Head of caudate nucleus (tissue), 42 donors: ENCODE measurements at regions not wholly inside any gene's neighbourhood (a gene's known extent, or its start where the extent isn't known, plus 50 kb on each side); places are given as distances from the start of the nearest gene placed in this dataset.

Experiments
- DNase-seq, 42 donors: peaks; one replicate each; pipeline versions ENCODE4 v3.0.0 to v3.0.0-alpha.2; 2020 to 2021; ENCODE audit warnings: mixed read lengths in 7 of 42
- intact Hi-C: fragments of 100-400 bp; cut with DNase I; formaldehyde crosslinking; loops from one replicate; pipeline ENCODE4 v1.15.0; 2022

DNA sequence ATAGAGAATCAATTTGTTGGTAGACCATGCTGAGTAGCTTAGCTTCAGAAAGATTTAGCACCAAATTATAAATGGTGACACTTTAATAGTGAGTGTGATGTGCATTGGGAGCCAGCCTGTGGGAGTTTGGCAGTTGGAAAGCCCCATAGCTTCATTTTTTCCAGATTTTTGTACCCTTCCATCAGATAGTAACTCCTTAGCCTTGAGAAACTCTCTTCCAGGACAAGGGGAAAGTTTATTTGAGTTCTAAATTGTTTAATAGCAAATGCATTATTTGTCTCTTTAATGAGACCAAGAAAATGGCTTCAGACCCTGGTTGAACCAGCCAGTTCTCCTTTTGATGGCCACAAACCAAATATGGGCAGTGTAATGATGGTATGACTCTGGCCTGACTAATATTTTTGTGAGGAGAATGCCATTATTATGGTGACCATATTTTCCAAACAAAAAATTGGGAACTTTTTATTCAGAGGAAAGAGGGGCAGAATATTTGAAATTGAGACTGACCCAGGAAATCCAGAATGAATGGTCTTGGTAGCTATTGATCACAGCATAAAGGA, 49.8 kb downstream of the PLCE1 start:
- intact Hi-C loops: no loop called here
- DNase-seq: no peak

DNA sequence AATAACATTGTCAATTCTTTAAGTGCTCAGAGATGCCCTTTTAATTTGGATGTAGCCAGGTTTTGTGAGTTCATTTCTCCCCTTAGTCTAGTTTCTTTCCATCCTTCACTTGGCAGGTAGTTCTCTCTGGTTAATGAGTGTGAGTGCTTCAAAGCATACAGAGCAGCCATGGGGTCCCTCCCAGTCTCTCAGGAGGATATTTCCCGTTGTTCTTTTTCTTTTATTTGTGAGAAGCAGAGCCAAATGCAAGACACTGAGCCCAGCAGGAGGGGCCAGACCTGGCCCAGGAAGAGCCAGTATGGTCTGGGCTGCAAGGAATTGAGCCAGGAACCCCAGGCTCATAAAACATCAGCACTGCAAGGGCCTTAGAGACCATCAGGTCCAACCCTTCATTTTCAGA, 52.4 kb downstream of the PLCE1 start:
- intact Hi-C loops: no loop called here

DNA sequence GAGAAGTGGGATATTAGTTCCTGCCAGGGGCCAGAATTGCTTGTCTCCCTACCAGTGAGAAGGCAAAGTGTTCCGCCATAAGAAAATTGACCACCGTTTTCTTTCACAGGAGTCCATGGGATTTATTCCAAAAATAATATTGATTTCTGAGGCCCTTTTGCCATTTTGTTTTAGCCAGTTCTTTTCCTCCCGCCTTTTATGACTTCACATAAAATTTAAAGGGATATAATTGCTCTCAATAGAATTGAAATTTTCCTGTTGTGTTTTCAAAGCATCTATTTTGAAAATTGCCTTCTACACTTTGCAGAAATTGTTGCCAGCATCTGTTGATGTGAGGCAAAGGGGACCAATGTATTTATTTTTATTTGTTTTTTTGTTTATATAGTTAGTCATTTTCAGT, 53.6 kb downstream of the PLCE1 start:
- intact Hi-C loops: no loop called here
- DNase-seq: no peak

More for the DNA sequence above, 52.4 kb downstream of the PLCE1 start:
- no peak for DNase-seq

DNA sequence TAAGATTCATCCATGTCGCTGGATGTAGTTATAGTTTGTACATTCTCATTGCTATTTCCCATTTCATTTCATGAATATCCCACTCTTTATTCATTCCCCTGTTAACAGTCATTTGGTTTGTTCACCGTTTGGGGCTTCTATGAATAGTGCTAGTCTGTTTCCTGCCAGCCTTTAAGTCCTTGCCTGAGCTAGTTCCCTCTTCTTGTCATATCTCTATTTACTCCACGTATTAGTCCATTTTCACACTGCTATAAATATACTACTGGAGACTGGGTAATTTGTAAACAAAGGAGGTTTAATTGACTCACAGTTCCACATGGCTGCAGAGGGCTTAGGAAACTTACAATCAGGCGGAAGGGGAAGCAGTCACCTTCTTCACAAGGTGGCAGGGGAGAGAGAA, 56.2 kb downstream of the PLCE1 start:
- intact Hi-C loops: no loop called here
- DNase-seq: no peak

DNA sequence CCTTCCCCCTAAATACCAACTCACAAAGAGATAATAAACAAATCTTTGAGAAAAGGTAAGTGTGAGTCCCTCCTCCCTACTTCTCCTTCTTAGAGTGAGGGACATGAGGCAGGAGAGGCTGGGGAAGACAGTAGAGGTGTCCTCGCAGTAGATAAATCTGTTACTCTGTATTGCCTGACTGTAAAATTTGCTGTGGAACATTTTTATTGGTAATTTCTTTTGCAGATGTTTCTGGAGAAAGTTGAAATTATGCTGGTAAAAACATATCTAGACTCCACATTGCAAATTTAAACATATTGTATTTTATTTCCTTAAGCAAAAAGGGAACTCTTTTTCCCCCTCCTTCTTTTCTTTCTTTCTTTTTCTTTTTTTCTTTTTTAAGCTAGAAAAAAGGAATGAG, 58.5 kb downstream of the PLCE1 start:
- DNase-seq: no peak
- intact Hi-C loops: no loop called here

DNA sequence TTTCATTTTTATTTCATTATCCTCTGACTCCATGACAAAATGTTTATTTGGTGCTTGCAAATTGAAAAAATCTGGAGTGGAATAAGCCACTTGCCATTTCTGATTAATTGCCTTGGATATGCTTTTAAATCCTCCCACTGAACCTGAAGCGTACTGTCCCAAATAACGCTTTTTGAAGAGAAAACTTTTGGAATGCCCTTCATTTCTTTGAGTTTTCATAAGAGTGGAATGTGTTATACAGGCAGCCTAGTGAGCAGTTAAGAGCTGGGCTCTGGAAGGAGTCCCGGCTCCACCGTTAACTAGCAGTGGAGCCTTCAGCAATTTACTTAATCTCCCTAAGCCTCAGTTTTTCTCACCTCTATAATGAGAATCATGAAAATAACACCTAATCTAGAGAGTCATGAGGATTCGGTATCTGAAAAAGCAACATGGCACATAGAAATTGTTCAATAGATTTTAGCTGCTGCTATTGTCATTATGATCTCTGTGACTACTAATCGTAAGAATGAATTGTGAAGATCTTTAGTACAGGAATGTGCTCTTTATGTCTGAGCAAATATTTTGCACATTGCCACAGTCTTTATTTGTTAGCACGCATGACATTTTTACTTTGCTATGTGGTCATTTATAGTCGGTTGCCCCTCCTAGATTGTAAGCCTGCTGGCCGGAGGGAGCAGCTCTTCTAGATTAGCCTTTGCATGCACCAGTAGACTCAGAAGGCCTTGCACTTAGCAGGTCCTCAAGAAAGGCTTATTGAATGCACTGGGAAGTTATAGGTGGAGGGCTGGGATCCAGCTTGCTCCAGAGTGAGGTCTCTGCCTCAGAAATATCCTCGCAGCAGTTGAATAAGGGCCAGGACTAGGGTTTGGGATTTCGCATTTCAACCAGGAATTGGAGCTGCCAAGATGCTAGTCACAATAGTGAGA, 59.4 kb downstream of the PLCE1 start:
- DNase-seq: peak in 6 of 42 donors; percentile 5 to 48 (median 24)

DNA sequence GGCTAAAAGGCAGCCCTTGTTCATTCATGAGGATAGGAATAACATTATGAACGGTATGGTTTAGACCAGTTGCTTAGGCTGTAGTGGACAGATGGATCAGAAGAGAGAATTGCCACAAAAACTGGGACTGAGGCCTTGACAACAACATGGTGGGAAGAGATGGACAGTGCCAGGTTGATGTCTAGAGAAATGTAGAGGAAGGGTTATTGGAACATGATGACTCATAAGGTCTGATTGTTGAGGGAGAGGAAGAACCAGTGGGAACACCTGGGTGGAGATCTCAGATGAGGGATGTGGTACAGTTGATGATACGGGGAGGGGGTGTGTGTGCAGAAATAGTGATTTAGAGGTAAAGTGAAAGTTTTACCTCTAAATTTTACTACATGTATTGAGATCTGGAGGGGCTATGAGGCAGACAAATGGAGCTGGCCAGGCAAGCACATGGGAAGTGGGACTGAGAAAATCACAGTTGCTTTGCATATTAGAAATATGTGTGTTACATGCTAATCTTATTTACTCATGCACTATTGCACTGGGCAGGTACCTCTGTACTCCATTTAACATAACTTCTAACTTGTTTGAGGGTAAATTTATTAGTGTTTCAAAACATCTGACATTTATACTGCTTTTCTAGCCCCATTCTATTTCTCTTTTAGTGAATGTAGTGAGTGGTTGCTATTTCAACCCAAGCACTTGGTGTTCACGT, 65.6 kb downstream of the PLCE1 start:
- DNase-seq: no peak
- intact Hi-C loops: no loop called here

More for the DNA sequence above, 59.4 kb downstream of the PLCE1 start:
- intact Hi-C loops: no loop called here

DNA sequence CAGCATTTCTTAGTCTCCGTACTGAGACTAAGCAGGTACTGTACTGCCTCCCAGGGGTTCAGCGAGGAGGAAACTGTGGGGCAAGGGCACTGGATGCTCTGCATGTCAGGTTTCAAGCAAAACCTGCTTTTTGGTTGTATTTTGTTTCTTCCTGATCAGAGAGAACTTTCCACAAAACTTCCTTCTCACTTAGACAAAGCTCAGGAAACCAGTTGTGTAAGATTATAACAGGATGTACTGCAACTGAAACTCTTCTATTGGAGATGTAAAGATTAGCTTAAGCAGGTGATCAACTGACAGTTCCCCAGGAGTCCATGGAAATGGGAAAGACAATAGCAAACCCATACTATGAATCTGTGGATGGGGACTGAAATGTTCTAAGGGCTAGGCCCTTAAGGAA, 67.3 kb downstream of the PLCE1 start:
- intact Hi-C loops: no loop called here
- DNase-seq: no peak

DNA sequence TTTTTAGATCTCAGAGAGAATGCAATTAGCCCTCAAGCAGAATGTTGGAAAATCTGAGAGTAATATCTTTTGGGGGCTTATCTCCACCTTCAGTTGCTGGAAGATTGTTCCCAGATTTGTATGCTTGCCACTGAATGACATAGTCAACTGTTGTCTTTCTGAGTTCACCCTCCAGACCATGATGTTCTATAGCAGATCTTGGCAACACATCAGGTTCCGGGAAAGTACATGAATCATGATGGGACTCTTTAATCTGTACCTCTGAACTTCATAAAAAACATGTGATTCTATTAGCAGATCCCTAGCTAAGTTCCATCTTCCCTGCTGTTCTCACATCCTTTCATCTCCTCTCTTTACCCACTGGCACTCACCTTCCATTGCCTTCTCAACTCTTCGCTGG, 68.9 kb downstream of the PLCE1 start:
- no peak for DNase-seq
- intact Hi-C loops: no loop called here

DNA sequence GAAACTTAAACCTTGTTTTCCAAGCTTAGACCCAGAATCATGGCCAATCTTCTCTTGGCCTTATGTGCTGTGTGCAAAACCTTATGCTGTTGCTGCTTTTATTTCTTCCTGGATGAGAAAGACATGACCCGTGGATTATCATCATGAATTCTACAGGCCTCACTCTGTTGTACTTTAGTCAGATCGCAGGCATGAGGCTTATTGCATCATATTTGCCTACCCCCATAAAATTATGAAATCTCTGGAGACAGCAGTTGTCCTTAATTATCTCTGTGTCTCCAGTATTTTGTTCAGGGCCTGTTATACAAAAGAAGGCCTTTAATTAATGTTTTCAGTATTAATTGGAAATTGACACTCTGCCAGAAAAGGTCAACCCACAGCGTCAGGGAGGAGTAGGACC, 71.6 kb downstream of the PLCE1 start:
- DNase-seq: no peak
- intact Hi-C loops: no loop called here

DNA sequence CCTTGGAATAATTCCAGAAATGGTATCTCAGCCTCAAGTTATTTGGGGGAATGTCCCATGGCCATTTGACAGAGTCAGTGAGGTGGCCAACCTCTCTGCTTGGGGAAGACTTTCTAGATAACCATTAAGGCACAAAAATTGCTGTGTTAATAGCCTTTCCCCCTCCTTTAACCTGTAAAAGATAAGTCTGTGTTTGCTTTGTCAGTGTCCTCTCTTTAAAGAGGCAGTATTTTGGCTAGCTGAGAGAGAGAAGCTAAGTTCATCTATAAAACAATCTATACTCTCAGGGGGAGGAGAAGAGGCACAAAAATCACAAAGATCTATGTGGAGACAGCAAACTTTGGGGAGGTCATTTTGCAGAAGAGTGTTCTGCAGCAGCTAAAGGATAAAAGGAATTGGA, 72.1 kb downstream of the PLCE1 start:
- intact Hi-C loops: no loop called here
- no peak for DNase-seq

DNA sequence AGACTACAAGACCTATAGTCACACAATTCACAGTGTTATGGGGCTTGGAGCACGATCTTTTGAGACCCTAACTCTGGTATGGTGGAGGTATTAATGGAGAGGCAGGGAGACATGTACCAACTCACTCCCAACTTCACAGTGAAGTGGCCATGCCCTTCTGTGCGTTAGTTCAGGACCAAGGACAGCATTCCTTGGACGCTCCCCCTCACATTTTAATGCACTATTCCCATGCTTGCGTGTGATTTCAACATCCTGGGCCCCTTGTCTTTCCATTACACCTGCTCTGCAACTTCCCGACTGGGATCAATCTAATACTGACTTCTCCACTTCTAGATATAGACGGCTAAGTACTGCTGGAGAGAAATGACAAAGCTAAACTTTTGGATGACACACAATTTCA, 72.7 kb downstream of the PLCE1 start:
- DNase-seq: no peak
- intact Hi-C loops: no loop called here

DNA sequence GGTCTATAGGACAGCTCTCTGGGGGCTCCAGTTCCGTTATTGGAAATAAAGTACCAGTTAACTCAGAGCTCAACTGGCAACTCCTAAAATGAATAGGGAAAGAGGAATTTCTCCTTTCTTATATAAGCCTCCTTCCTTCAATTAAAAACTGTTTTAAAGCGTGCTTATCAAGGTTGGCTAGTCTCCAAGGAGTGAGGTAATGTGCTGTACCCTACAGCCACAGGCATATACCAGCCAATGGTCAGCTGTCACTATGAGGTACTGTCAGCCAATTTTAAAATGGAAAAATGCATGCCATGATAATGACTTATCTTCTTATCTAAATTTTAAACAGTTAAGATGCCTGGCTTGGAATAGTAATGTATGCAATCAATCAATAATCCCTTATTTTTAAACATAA, 76.2 kb downstream of the PLCE1 start:
- intact Hi-C loops: loop anchor here (10.0 kb wide), 1 partner anchor 245 kb away; no protein-coding TSS in a partner anchor

DNA sequence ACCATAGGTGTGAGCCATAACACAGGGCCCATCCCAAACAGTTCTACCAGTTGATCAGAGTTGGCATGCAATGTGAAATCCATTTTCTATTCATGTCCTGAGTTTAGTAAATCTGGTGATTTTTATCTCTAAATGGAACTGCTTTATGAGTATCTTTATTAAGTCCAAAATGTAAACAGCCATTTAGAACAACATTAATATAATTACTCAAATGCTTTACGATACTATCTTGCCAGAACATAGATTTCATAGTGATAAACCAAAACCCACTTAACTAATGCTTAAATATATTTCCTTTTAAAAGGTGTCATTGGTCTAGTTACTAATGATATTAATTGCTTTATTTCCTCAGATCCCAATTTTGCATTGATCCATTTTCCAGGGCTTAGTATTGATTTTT, 80.7 kb downstream of the PLCE1 start:
- DNase-seq: no peak
- intact Hi-C loops: loop anchor here (10.0 kb wide), 1 partner anchor 240 kb away; no protein-coding TSS in a partner anchor

More for the DNA sequence above, 76.2 kb downstream of the PLCE1 start:
- no peak for DNase-seq

DNA sequence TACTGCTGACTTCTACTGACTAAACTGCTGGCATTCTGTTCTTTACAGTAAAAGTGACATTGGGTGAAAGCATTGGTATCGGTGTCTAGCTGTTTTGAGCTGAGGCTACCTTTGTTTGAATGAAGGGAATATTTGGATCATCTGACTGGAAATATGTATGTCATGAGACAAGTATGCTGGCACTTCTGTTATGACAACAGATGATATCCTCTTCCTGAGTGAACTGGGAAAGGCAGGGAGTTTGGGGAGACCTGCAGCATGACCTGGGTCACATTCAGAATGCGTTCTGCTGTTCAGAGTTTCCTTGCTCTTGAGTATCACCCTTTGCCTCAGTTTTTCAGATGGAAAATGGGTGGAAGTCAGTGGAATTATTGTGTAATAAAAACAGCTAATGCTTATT, 81.8 kb downstream of the PLCE1 start:
- no peak for DNase-seq
- intact Hi-C loops: loop anchor here (10.0 kb wide), 1 partner anchor 239 kb away; no protein-coding TSS in a partner anchor

DNA sequence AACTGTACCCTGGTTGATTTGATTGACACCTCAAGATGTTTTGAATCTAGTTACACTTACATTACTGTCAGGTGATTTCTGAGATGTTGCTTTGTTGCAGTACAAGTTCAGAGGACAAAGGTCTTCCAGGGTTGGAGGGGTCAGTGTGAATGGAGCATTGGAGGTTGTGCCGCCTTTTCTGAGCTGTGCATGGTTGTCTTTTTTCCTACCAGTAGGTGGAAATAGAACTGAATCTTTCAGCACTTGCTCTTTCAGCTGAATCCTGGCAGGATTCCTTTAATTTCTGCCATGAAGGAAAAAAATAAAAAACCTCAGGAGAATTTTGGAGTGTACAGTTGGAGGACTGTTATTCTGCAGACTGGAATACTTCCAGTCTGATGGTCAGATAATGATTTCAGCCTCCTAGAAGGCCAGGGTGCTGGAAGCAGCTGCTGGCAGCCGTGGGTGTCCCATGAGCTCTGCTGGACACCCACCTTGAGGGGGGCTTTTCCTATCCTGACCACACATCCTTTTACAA, 82.7 kb downstream of the PLCE1 start:
- peak in 4 of 42 donors; percentile 8 to 26 (median 8) for DNase-seq
- intact Hi-C loops: loop anchor here (10.0 kb wide), 1 partner anchor 238 kb away; no protein-coding TSS in a partner anchor

DNA sequence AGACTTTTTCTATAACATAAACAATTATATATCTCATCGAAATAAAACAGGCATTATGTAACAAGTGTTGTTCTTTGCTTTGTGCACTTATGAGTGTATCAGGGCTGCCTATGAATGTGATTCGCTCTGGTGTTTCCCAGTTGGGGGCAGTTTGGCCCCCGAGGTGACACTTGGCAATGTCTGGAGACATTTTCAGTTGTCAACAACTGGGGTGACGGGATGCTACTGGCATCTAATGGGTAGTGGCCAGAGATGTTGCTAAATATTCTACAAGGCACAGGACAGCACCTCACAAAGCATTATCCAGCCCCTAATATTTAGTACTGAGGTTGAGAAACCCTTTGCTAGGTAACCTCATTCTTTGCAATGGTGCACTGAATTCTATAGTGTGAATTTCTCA, 83.3 kb downstream of the PLCE1 start:
- intact Hi-C loops: loop anchor here (10.0 kb wide), 1 partner anchor 238 kb away; no protein-coding TSS in a partner anchor
- no peak for DNase-seq

DNA sequence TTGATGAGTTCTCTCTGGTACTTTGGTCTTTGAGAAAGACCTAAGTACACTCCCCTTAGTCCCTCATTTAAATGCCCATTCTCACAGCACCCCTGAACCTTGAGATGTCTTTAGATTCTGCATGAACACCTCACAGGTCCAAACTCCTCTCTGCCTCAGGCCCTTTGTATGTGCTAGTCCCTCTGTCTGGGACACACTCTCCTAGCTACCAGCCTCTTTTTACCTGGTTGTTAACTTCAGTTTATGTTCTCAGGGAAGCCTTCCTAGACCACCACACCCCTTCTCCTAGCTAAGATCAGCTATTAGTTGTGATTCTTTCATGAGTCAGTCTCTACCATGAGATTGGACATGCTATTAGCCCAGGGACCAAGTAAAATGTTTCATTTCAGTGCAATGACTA, 86.4 kb downstream of the PLCE1 start:
- intact Hi-C loops: no loop called here

DNA sequence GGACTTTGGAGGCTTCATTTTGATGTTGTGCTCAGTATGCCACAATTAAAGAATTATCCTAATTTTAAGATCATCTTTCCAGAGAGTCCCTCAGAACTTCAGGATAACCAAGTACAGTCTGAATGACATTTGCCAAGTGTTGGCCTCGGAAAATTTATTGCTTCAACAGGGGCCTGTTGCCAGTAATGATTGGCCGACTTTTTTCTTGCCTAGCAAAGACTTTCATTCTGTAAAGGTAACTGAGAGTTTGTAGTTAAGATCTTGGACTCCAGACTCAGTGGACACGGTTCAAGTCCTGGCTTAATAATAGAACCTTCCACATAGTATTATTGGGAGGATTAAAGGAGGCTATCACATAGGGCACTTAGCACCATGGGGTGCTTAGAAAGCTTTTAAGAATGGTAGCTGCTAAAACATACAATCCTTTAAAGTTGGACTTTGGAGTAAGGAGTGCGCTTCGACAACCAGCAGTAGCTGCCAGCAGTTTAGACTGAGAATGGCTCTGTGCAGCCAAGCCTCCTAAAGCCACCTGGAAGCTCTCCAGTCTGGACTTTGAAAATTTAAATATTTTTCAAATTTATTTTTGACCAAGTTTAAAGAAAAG, 90.0 kb downstream of the PLCE1 start:
- DNase-seq: no peak
- intact Hi-C loops: no loop called here

More for the DNA sequence above, 86.4 kb downstream of the PLCE1 start:
- DNase-seq: no peak
